WTC11 (cell line): ENCODE measurements at regions not wholly inside any gene's neighbourhood (a gene's known extent, or its start where the extent isn't known, plus 50 kb on each side); places are given as distances from the start of the nearest gene placed in this dataset.

ENCODE experiments used
- CTCF ChIP-seq: fragments of 200-600 bp; IDR thresholded peaks from 2 replicates; pipeline ENCODE4 v1.8.0; 2022; ENCODE audit warnings: antibody characterized with exemption
- SP1 ChIP-seq: sonication (generic); formaldehyde crosslinking; conservative IDR thresholded peaks from 2 replicates; pipeline ENCODE4 v1.8.1; 2022; ENCODE audit warnings: missing genetic modification reagents

- no peak for TF ChIP-seq CTCF
- no peak for TF ChIP-seq SP1 (CRISPR knock-in tag)
Measured at GRCh38 chr6:19669206-19669605, 168.0 kb upstream of the ID4 start.
